Frontal cortex (tissue), 3 donors: ENCODE measurements at regions not wholly inside any gene's neighbourhood (a gene's known extent, or its start where the extent isn't known, plus 50 kb on each side); places are given as distances from the start of the nearest gene placed in this dataset.

Experiments used
- DNase-seq, 2 donors: peaks; one replicate each; pipeline ENCODE4 v3.0.0; 2012; ENCODE audit warnings: low spot score in 2 of 2
- FAIRE-seq: peaks from 2 replicates; lab custom pipeline; 2012; peaks lifted over from hg19 to GRCh38; lab: Jason Lieb, UNC
- donor health status: control.
- donor health status: control.
- donor health status: control.

DNA sequence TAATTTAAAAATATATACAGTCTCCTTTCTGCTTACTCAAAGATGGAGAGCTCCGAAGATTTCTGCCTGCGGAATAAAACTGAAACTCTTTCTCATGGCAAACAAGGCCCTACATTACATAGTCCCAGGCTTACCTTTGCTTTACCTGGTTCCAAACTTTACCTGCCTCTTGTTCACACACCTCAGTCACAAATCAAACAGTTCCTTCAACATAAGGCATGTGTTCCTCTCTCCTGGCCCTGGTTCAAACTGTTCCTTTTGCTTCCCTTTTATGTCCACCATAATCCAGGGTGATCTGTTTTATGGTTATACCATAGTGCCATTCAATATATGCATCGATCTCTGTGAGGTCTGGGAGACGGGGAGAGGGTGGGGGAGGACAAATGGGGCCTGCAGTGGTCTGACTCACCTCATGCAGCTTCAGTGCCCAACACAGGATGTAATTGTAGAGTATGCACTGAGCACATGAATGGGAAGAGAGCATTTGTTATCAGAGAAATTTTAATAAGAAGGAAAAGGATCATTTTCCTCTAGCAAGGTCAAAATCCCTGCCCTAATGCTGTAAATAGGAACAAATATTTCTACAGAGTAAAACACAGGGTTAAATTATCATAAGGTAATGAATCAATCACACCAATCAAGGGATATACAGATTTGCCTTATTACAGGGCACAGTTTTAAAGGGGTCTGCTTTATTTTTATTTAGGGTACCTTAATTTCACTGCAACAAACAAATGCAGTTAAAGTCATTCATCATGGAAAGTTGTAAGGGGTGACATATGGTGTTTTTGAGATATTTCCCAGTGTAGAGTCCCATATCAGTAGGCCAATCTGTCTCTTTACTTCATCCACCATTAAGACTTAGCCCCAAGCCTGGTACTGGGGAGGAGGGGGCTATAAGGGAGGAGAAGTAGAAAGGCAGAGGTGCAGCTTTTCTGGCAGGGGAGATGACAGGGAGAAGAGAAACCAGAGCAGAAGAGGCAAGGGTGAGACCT lies 88.8 kb upstream of the PDE1C start:
- DNase-seq, result no peak
- FAIRE-seq, result no peak

DNA sequence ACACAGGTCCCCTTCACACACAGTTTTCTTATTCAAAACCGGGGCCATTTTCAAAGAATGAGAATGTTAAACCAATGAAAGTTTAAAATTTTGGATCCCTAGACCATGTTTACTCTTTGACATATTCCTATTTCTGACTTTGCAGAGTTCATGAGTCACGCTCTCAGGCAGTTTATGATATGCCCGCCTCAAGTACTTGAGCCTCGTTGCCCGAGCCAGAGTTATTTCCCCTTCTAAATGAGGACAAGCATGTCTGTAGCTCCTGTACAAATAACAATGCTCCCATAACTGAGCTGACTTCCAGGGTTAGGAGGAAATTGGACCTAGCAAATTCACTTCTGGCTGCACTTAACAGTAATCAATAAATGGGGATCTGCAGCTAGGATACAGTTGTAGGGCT lies 87.9 kb upstream of the PDE1C start:
- FAIRE-seq, result no peak
- no peak for DNase-seq

- DNase-seq, result no peak
- no peak for FAIRE-seq
These were observed 85.5 kb upstream of the PDE1C start for GRCh38 chr7:32155712-32156111.

DNA sequence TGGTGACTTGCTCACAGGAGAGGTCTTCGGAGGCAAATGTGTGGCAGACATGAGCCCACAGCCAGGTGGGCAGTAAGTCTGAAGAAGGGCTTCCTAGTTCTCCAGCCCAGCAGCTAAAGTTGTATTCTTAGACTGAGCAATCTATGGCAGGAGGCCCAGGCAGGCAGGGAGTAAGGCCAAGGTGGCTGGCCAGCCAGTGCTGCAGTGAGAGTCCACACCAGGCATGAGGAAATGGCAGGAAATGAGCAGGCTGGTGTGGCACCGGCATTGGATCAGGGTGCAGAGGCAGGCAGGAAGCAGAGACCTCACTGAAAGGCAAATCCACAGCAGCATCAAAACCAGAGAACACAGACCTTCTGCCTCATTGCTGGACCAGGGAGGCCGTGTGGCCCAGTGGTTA lies 84.6 kb upstream of the PDE1C start:
- DNase-seq, result no peak
- FAIRE-seq, result no peak

GRCh38 chr7:32153006-32153405 lies 82.8 kb upstream of the PDE1C start:
- FAIRE-seq (no peak), DNase-seq (no peak)

DNA sequence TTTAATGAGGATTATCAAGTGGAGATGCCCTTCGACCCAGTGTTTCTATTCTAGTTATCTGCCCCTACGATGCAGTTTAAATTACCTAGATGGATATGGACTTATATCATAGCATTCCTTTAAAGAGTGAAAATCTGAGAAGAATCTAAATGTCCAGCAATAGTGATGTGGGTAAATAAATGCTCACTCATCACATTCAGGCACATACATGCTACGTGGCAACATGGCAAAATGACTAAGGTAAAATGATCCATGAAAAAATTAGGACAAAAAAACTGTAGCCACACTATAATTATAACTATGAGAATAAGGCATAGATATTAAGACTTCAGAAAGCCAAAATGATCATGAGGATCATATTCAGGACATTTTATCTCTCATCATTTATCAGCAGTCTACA lies 82.4 kb upstream of the PDE1C start:
- no peak for FAIRE-seq
- DNase-seq, result no peak

- DNase-seq (no peak), FAIRE-seq (no peak)
These were observed 80.4 kb upstream of the PDE1C start for GRCh38 chr7:32150589-32150988.

DNA sequence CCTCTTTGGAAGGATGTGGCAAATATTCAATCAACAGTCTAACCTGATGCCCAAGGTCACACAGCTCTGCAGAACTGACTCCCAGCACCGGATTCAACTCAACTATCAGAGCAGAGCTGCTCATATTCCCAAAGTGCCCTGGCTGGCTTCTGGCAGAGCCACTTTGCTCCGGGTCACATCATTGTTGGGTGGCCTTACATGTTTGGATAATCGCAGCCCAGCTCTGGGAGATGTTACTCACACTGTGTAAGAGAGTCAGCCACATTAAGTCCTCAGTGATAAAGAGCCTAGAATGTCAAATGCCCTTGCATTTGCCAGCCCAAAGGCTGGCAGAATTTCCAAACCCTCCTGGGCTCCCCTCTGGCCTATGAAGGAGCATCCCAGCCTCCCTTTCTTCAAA lies 79.8 kb upstream of the PDE1C start:
- DNase-seq (no peak), FAIRE-seq (no peak)

GRCh38 chr7:32147546-32148268 lies 77.5 kb upstream of the PDE1C start:
- no peak for FAIRE-seq
- no peak for DNase-seq

DNA sequence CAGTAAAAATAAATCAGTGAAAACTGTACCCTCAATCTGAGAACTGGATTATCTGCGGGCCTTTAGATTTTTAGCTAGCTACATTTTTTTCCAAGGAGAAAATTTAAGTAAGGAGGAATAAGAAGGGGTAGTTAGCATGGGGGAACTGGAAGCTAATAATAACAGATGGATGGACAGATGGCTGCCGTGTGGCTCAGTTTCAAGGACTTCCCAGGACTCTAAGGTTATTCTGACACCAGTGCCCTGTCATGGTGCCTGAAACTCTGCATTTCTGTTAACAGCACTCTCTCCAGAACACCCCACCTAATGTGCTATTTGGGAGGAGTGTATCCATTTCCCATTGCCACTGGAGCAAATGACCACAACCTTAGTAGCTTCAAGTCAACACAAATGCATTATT lies 75.7 kb upstream of the PDE1C start:
- DNase-seq, result no peak
- no peak for FAIRE-seq

DNA sequence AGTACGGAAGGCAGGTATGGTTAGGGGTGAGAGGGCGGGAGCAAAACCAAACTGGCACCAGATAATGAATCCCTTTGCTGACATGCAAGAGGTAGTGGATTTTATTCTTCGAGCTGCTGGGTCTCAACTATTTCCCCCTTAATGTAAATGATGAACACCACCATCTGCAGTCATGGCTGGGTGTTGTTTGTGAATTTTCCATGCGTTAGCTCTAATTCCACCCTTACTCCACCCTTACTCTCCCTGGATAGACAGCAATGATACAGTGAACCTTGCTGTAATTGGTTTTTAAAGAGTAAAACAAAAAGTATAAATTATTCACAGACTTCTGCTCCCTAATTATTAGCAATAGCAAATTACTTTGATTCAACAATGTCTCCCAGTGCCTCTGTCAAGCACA lies 74.5 kb upstream of the PDE1C start:
- DNase-seq (no peak), FAIRE-seq (no peak)

DNA sequence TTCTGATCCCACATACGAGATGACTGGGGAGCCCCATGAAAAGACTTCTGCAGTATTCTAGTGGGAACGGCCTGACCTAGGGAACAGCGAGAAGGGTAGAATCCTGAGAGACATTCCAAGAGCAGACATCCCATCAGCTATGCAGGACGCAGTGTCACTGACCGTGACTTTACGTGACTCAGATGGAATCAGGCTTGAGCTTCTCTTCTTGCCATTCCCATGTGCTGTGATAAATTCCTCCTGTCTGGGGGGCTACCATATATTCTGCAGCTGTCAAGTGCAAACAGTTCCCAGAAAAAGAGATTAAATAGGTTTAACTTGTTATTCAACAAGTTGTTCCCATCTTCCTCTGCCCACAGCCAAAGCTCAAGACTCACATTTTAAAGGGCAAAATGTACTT lies 73.1 kb upstream of the PDE1C start:
- FAIRE-seq, result no peak
- DNase-seq, result no peak

- FAIRE-seq, result no peak
- no peak for DNase-seq
These were observed 72.4 kb upstream of the PDE1C start for GRCh38 chr7:32142649-32143048.

- no peak for FAIRE-seq
These were observed 70.2 kb upstream of the PDE1C start for GRCh38 chr7:32140210-32140939.

DNA sequence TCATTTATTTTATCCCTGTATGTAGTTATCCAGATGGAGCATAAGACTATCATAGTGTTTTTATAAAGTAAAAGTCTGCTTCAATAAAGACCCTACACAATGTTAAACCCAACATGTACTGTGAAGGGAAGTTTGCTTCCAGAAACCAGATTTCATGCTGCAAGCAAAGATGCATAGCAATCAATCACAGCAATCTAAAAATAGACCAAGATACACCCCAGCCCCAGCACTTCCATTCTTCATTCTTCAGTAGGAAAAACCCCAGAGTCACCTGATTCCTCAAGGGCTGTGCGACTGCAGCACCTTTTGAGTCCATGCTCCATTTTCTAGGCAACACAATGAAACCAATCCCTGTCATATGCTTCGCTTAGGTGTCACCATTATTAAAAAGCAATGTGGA lies 66.9 kb upstream of the PDE1C start:
- FAIRE-seq (no peak), DNase-seq (no peak)

More at GRCh38 chr7:32140210-32140939, 70.2 kb upstream of the PDE1C start:
- no peak for DNase-seq

GRCh38 chr7:32131091-32131490 lies 60.9 kb upstream of the PDE1C start:
- DNase-seq (no peak), FAIRE-seq (no peak)

DNA sequence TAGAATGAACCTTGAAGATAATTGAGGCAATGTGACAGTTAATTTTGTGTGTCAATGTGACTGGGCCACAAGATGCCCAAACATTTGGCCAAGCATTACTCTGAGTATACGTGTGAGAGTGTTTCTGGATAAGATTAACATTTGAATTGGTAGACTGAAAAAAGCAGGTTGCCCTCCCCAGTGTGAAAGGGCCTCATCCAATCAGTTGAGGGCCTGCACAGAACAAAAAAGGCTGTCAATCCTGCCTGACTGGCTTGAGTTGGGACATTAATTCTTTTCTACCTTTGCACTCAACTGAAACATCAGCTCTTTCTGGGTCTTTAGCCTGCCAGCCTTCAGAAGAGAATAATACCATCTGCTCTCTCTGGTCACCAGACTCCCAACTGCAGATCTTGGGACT lies 56.6 kb upstream of the PDE1C start:
- DNase-seq (no peak), FAIRE-seq (no peak)
